HepG2 (cell line): ENCODE measurements at regions not wholly inside any gene's neighbourhood (a gene's known extent, or its start where the extent isn't known, plus 50 kb on each side); places are given as distances from the start of the nearest gene placed in this dataset.

Experiments used
- ATAC-seq: fragments of 200-7000 bp; cut with Tn5 transposase; 3 replicates; pipeline ENCODE4 v1.9.1; 2020; ENCODE audit warnings: mild to moderate bottlenecking, moderate library complexity
- BruUV-seq: library from RNA; stranded (reverse); fragments of 400-500 nt; replicated peaks from 2 replicates; lab custom pipeline; 2021; lab: Mats Ljungman, UMichigan
- CTCF ChIA-PET: fragments of 300-600 bp; formaldehyde crosslinking; extraction: SDS; loops from one replicate; lab custom pipeline; 2021; ENCODE audit warnings: low total read pairs, inconsistent platforms, low intra/inter-chr PET ratio; lab: Yijun Ruan, JAX
- POLR2A ChIA-PET: fragments of 350-600 bp; sonication (Branson Sonifier 250); formaldehyde crosslinking; loops from one replicate; lab custom pipeline; 2020; ENCODE audit warnings: antibody characterized with exemption, inconsistent platforms; lab: Yijun Ruan, JAX
- DNase-seq: peaks from one replicate; pipeline ENCODE4 v3.0.0-alpha.2; 2015; ENCODE audit warnings: low spot score
- FAIRE-seq: peaks from 3 replicates; lab custom pipeline; 2011; peaks lifted over from hg19 to GRCh38; lab: Jason Lieb, UNC
- H2AFZ ChIP-seq: one replicate; pipeline ENCODE4 v1.6.1; 2011; ENCODE audit warnings: low read length, inconsistent platforms
- H3K27ac ChIP-seq: fragments of 300-600 bp; 3 replicates; pipeline ENCODE4 v1.8.0; 2011; ENCODE audit warnings: mixed run types, mild to moderate bottlenecking, mixed read lengths, low read length, inconsistent platforms; ENCODE audit not compliant: insufficient read depth; ENCODE audit errors: extremely low read length
- H3K27me3 ChIP-seq, 2 experiments: fragments of 200-600 bp in 1 of 2; 2 replicates in 1 of 2; 3 replicates in 1 of 2; pipeline versions ENCODE4 v1.6.0 to v1.8.0; 2011; ENCODE audit warnings: low read length in 2 of 2, mild to moderate bottlenecking in 2 of 2, moderate library complexity in 2 of 2, inconsistent platforms in 1 of 2; ENCODE audit not compliant: insufficient read depth in 2 of 2, control insufficient read depth in 1 of 2
- H3K36me3 ChIP-seq, 2 experiments: fragments of 200-600 bp in 1 of 2; replicated peaks in 1 of 2; 2 replicates in 1 of 2; 3 replicates in 1 of 2; pipeline versions ENCODE4 v1.5.1 to v1.8.0; 2011; ENCODE audit warnings: low read length in 2 of 2, inconsistent platforms in 1 of 2; ENCODE audit not compliant: insufficient read depth in 2 of 2, control insufficient read depth in 1 of 2
- H3K4me1 ChIP-seq: 2 replicates; pipeline ENCODE4 v1.5.1; 2012; ENCODE audit warnings: low read length, inconsistent platforms; ENCODE audit not compliant: insufficient read depth
- H3K4me2 ChIP-seq: 2 replicates; pipeline ENCODE4 v1.6.0; 2011; ENCODE audit warnings: low read depth, low read length, inconsistent platforms
- H3K4me3 ChIP-seq, 3 experiments: fragments of 200-600 bp in 1 of 3; sonication (generic), shearing (Covaris generic) in 1 of 3; replicated peaks in 1 of 3; 2 replicates each; pipeline ENCODE4 v1.5.1; 2011 to 2016; ENCODE audit warnings: low read length in 3 of 3, inconsistent platforms in 2 of 3, low read depth in 2 of 3, mild to moderate bottlenecking in 2 of 3, control low read depth in 1 of 3, mixed read lengths in 1 of 3; ENCODE audit not compliant: insufficient read depth in 1 of 3
- H3K79me2 ChIP-seq: one replicate; pipeline ENCODE4 v1.6.1; 2011; ENCODE audit warnings: low read length, inconsistent platforms; ENCODE audit not compliant: insufficient read depth
- H3K9ac ChIP-seq: 2 replicates; pipeline ENCODE4 v1.6.0; 2011; ENCODE audit warnings: mild to moderate bottlenecking, low read depth, low read length, inconsistent platforms; ENCODE audit not compliant: insufficient read depth
- H3K9me3 ChIP-seq: 2 replicates; pipeline ENCODE4 v1.5.1; 2012; ENCODE audit warnings: mild to moderate bottlenecking, low read length
- H4K20me1 ChIP-seq: 2 replicates; pipeline ENCODE4 v1.6.0; 2011; ENCODE audit warnings: inconsistent platforms, mild to moderate bottlenecking, low read length, moderate library complexity; ENCODE audit not compliant: insufficient read depth
- ATAD3A ChIP-seq: sonication (generic); formaldehyde crosslinking; IDR thresholded peaks from 2 replicates; pipeline ENCODE4 v1.4.0; 2020; ENCODE audit warnings: missing genetic modification reagents
- BCLAF1 ChIP-seq: fragments of 450-650 bp; IDR thresholded peaks from 2 replicates; pipeline ENCODE4 v1.6.1; 2017; ENCODE audit warnings: mild to moderate bottlenecking
- CSRNP2 ChIP-seq: sonication (generic); formaldehyde crosslinking; conservative IDR thresholded peaks from 2 replicates; pipeline ENCODE4 v1.8.0; 2022; ENCODE audit warnings: low read depth, missing genetic modification reagents
- FOXA1 ChIP-seq, 2 experiments: fragments of 450-650 bp in 1 of 2; sonication (generic) in 1 of 2; formaldehyde crosslinking in 1 of 2; IDR thresholded peaks; 2 replicates each; pipeline versions ENCODE4 v1.4.0 to v1.6.1; 2016 to 2020; ENCODE audit warnings: missing genetic modification reagents in 1 of 2
- HIVEP1 ChIP-seq: sonication (generic); formaldehyde crosslinking; IDR thresholded peaks from 2 replicates; pipeline ENCODE4 v1.4.0; 2020; ENCODE audit warnings: mild to moderate bottlenecking, missing genetic modification reagents
- HMGXB4 ChIP-seq, 2 experiments: sonication (generic) in 1 of 2; formaldehyde crosslinking in 1 of 2; IDR thresholded peaks; 2 replicates each; pipeline versions ENCODE4 v1.4.0 to v1.6.1; 2018 to 2020; ENCODE audit warnings: missing genetic modification reagents in 2 of 2, borderline replicate concordance in 1 of 2, low read depth in 1 of 2, mild to moderate bottlenecking in 1 of 2, missing biosample characterization in 1 of 2
- SIN3B ChIP-seq: fragments of 150-350 bp; IDR thresholded peaks from 2 replicates; pipeline ENCODE4 v1.6.1; 2014; ENCODE audit warnings: low read length
- SNRNP70 ChIP-seq: fragments of 200-400 bp; formaldehyde crosslinking; IDR thresholded peaks from 2 replicates; pipeline ENCODE4 v1.6.1; 2017; ENCODE audit warnings: mild to moderate bottlenecking, low read depth, low read length, moderate library complexity
- TBX2 ChIP-seq: sonication (generic); formaldehyde crosslinking; IDR thresholded peaks from 2 replicates; pipeline ENCODE4 v1.5.0; 2020; ENCODE audit warnings: missing genetic modification reagents, mild to moderate bottlenecking, borderline replicate concordance
- ZMYM3 ChIP-seq: sonication (generic); formaldehyde crosslinking; IDR thresholded peaks from 2 replicates; pipeline ENCODE4 v1.5.1; 2020; ENCODE audit warnings: mild to moderate bottlenecking, missing genetic modification reagents
- ZNF256 ChIP-seq: sonication (generic); formaldehyde crosslinking; conservative IDR thresholded peaks from 2 replicates; pipeline ENCODE4 v1.4.0; 2020; ENCODE audit warnings: missing genetic modification reagents
- ZNF496 ChIP-seq: sonication (generic); formaldehyde crosslinking; IDR thresholded peaks from 2 replicates; pipeline ENCODE4 v1.8.1; 2023; ENCODE audit warnings: mild to moderate bottlenecking, moderate library complexity, missing genetic modification reagents; ENCODE audit not compliant: insufficient replicate concordance
- ZNF609 ChIP-seq: sonication (generic); formaldehyde crosslinking; IDR thresholded peaks from 2 replicates; pipeline ENCODE4 v1.4.0; 2020; ENCODE audit warnings: mild to moderate bottlenecking, missing genetic modification reagents, borderline replicate concordance
- ZNF761 ChIP-seq: sonication (generic); formaldehyde crosslinking; conservative IDR thresholded peaks from 2 replicates; pipeline ENCODE4 v1.4.0; 2020; ENCODE audit warnings: mild to moderate bottlenecking, missing genetic modification reagents
- WGBS: methylation state at CpG from one replicate; pipeline ENCODE4 v1.1.6; 2017; ENCODE audit warnings: low lambda C conversion rate; 5-methylcytosine and 5-hydroxymethylcytosine counted together
- in situ Hi-C: cut with HindIII; loops from 2 replicates; pipeline ENCODE4 v1.10.0; 2017; ENCODE audit warnings: low pct_unique_long_range_greater_than_20kb; ENCODE audit not compliant: extremely low pct_ligation_motif_present
- intact Hi-C: fragments of 100-400 bp; cut with micrococcal nuclease; formaldehyde crosslinking; loops from one replicate; pipeline ENCODE4 v1.10.0; 2022; ENCODE audit not compliant: unreplicated experiment

- no peaks in the 10 kb centered on the region for H4K20me1 ChIP-seq
- H3K4me2 ChIP-seq: no peak overlapping the region
- H3K27ac ChIP-seq: no peak overlapping the region
- 2% methylated on average over 2 of the region's 2 CpGs for WGBS
- no peaks in the 10 kb centered on the region for H3K27me3 ChIP-seq
- ATAC-seq (no peak), FAIRE-seq (no peak), DNase-seq (no peak)
- ChIA-PET POLR2A (interaction anchor here (0.7 kb wide), 1 partner anchor 1042 kb away, joined by 3 read pairs; the partner anchor contains the start of genes ATP5F1C and KIN), CTCF (no interaction called here)
- H3K4me1 ChIP-seq: no peaks in the 10 kb centered on the region
- H3K36me3 ChIP-seq: no peaks in the 10 kb centered on the region
- no peak overlapping the region for H3K9ac ChIP-seq
- BruUV-seq: no TSS peak
- no peaks in the 10 kb centered on the region for H3K79me2 ChIP-seq
- intact Hi-C loops (no loop called here), in situ Hi-C loops (no loop called here)
- H3K9me3 ChIP-seq: peaks cover 28% of the 10 kb centered on the region; the same call in 1 of the 2 replicates
- H2AFZ ChIP-seq: no peak overlapping the region
- no peak overlapping the region for H3K4me3 ChIP-seq
- no peak for TF ChIP-seq CSRNP2 (CRISPR knock-in tag)
- TF ChIP-seq BCLAF1: no peak
- TF ChIP-seq ZNF609 (CRISPR knock-in tag): no peak
- TF ChIP-seq HIVEP1 (CRISPR knock-in tag): no peak
- no peak for TF ChIP-seq SNRNP70
- TF ChIP-seq SIN3B: no peak
- no peak for TF ChIP-seq ZNF256 (CRISPR knock-in tag)
- no peak for TF ChIP-seq TBX2 (CRISPR knock-in tag)
- TF ChIP-seq ZNF761 (CRISPR knock-in tag): no peak
- no peak for TF ChIP-seq ATAD3A (CRISPR knock-in tag)
- no peak for TF ChIP-seq FOXA1 (IDR thresholded peaks at IDR 0.05)
- TF ChIP-seq FOXA1 (CRISPR knock-in tag; IDR thresholded peaks at IDR 0.05): no peak
- no peak for TF ChIP-seq ZNF496 (CRISPR knock-in tag)
- no peak for TF ChIP-seq ZMYM3 (CRISPR knock-in tag)
- no peak for TF ChIP-seq HMGXB4 (CRISPR knock-in tag; IDR thresholded peaks at IDR 0.05; ENCODE audit: borderline replicate concordance in 1 of 2, low read depth in 1 of 2)
Observed at GRCh38 chr10:8829592-8829991, 775.1 kb downstream of the GATA3 start.
